ENCODE measurements at regions not wholly inside any gene's neighbourhood (a gene's known extent, or its start where the extent isn't known, plus 50 kb on each side); places are given as distances from the start of the nearest gene placed in this dataset.

- Histone ChIP-seq H3K27me3 (ENCODE audit: control insufficient read depth, insufficient read depth, low read length) (no peaks in the 10 kb centered on the region), H3K4me3 (ENCODE audit: low read depth, low read length) (no peak overlapping the region), H3K36me3 (ENCODE audit: control insufficient read depth, insufficient read depth, low read length) (no peaks in the 10 kb centered on the region)
- TF ChIP-seq CTCF (IDR thresholded peaks at IDR 0.05; ENCODE audit: insufficient read depth, low read length, poor library complexity, severe bottlenecking): no peak
- no peak for DNase-seq (ENCODE audit: low read depth)
These were observed 325.0 kb downstream of the AGTPBP1 start for GRCh38 chr9:85416715-85417114.

- no peak overlapping the region for H3K4me3 ChIP-seq (ENCODE audit: low read depth, low read length)
- no peaks in the 10 kb centered on the region for H3K36me3 ChIP-seq (ENCODE audit: control insufficient read depth, insufficient read depth, low read length)
- no peaks in the 10 kb centered on the region for H3K27me3 ChIP-seq (ENCODE audit: control insufficient read depth, insufficient read depth, low read length)
- DNase-seq (ENCODE audit: low read depth): no peak
- TF ChIP-seq CTCF (IDR thresholded peaks at IDR 0.05; ENCODE audit: insufficient read depth, low read length, poor library complexity, severe bottlenecking): no peak
These were observed 327.4 kb downstream of the AGTPBP1 start for GRCh38 chr9:85414390-85414789.

DNA sequence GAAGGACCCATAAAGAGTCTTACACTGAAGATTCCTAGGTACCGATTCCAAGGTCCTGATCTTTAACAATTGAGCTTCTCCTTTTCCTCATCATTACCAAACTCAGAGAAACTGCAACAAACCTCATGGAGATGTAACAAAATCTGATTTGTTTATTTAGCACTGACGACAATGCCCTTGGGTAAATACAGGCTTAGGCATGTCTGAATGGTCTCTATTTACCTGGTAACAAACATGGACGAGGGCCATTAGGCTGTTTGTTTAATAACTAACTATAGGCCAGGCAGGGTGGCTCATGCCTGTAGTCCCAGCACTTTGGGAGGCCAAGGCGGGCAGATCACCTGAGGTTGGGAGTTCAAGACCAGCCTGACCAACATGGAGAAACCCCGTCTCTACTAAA is 333.3 kb downstream of the AGTPBP1 start:
- H3K4me3 ChIP-seq (ENCODE audit: low read depth, low read length): no peak overlapping the region
- H3K36me3 ChIP-seq (ENCODE audit: control insufficient read depth, insufficient read depth, low read length): no peaks in the 10 kb centered on the region
- no peaks in the 10 kb centered on the region for H3K27me3 ChIP-seq (ENCODE audit: control insufficient read depth, insufficient read depth, low read length)
- no peak for DNase-seq (ENCODE audit: low read depth)
- no peak for TF ChIP-seq CTCF (IDR thresholded peaks at IDR 0.05; ENCODE audit: insufficient read depth, low read length, poor library complexity, severe bottlenecking)

GRCh38 chr9:85405566-85405950 is 336.2 kb downstream of the AGTPBP1 start:
- no peaks in the 10 kb centered on the region for H3K36me3 ChIP-seq (ENCODE audit: control insufficient read depth, insufficient read depth, low read length)
- no peak for DNase-seq (ENCODE audit: low read depth)
- H3K27me3 ChIP-seq (ENCODE audit: control insufficient read depth, insufficient read depth, low read length): no peaks in the 10 kb centered on the region
- no peak overlapping the region for H3K4me3 ChIP-seq (ENCODE audit: low read depth, low read length)
- no peak for TF ChIP-seq CTCF (IDR thresholded peaks at IDR 0.05; ENCODE audit: insufficient read depth, low read length, poor library complexity, severe bottlenecking)

DNA sequence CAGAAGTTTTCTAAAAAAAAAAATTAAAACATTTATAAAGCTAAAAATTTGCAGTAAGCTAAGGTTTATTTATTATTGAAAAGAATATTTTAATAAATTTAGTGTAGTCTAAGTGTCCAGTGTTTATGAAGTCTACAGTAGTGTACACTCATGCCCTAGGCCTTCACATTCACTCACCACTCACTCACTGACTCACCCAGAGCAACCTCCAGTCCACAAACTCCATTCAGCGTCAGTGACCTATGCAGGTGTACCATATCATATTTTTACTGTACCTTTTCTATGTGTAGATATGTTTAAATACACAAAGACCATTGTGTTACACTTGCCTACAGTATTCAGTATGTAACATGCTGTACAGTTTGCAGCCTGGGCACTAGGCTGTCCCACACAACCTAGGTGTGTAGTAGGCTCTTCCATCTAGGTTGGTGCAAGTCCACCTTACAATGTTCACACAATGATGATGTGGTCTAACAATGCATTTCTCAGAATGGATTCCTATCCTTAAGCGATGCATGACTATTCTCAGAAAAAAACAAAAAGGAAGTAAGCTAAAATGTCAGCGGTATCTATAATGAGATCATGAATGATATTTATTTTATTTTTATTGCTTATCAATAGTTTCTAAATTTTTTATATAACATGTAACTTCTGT is 336.7 kb downstream of the AGTPBP1 start:
- no peak overlapping the region for H3K4me3 ChIP-seq (ENCODE audit: low read depth, low read length)
- no peak for TF ChIP-seq CTCF (IDR thresholded peaks at IDR 0.05; ENCODE audit: insufficient read depth, low read length, poor library complexity, severe bottlenecking)
- H3K36me3 ChIP-seq (ENCODE audit: control insufficient read depth, insufficient read depth, low read length): no peaks in the 10 kb centered on the region
- no peak for DNase-seq (ENCODE audit: low read depth)
- no peaks in the 10 kb centered on the region for H3K27me3 ChIP-seq (ENCODE audit: control insufficient read depth, insufficient read depth, low read length)

DNA sequence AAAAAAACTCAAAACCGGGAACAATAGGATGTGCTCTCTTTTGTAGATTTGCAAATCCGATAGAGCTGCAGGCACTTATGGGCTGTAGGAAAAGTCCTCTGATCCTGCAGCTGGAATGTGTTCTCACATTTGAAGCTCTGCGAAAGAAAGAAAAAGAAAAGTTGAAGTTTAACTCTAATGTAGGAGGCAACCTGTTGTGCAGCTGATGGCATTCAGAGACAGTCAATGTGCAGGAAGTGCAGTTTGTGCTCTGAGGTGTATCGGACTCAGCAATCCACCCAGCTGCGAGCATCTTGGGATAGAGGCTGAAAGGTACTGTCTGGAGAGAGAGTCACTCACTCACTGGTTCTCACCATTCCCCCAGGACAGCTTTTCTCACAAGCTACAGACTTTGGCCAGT is 339.2 kb downstream of the AGTPBP1 start:
- DNase-seq (ENCODE audit: low read depth): no peak
- no peaks in the 10 kb centered on the region for H3K36me3 ChIP-seq (ENCODE audit: control insufficient read depth, insufficient read depth, low read length)
- no peak for TF ChIP-seq CTCF (IDR thresholded peaks at IDR 0.05; ENCODE audit: insufficient read depth, low read length, poor library complexity, severe bottlenecking)
- no peak overlapping the region for H3K4me3 ChIP-seq (ENCODE audit: low read depth, low read length)
- H3K27me3 ChIP-seq (ENCODE audit: control insufficient read depth, insufficient read depth, low read length): no peaks in the 10 kb centered on the region

All from kidney epithelial cell (primary cell).